Nephron (organoid): ENCODE measurements at regions not wholly inside any gene's neighbourhood (a gene's known extent, or its start where the extent isn't known, plus 50 kb on each side); places are given as distances from the start of the nearest gene placed in this dataset.
"Not testable (repeated sequence)": the region's sequence is repeated elsewhere in the genome, so short reads cannot be mapped to it uniquely, and the experiment has no call there.

ENCODE experiments used
- H3K27ac Mint-ChIP-seq, 3 experiments: 2 replicates each; pipeline ENCODE4 v1.8.0; 2020; ENCODE audit warnings: mixed read lengths in 3 of 3, mild to moderate bottlenecking in 2 of 3, moderate library complexity in 1 of 3
- H3K27me3 Mint-ChIP-seq: 2 replicates; pipeline ENCODE4 v1.8.0; 2021; ENCODE audit warnings: low read depth, mild to moderate bottlenecking, moderate library complexity, mixed read lengths
- H3K36me3 Mint-ChIP-seq: 2 replicates; pipeline ENCODE4 v1.8.0; 2020; ENCODE audit warnings: low read depth, mixed read lengths
- H3K4me1 Mint-ChIP-seq: 2 replicates; pipeline ENCODE4 v1.8.0; 2020; ENCODE audit warnings: mixed read lengths
- H3K4me3 Mint-ChIP-seq, 3 experiments: 2 replicates each; pipeline ENCODE4 v1.8.0; 2020; ENCODE audit warnings: mild to moderate bottlenecking in 3 of 3, mixed read lengths in 3 of 3, moderate library complexity in 2 of 3
- H3K9me3 Mint-ChIP-seq: 2 replicates; pipeline ENCODE4 v1.8.0; 2020; ENCODE audit warnings: mixed read lengths
- TF ChIP-seq, protein P1 (sequence below), 3 experiments: fragments of 200-600 bp; sonication (generic); IDR thresholded peaks; one replicate each; pipeline ENCODE4 v1.5.0; 2021; ENCODE audit warnings: antibody characterized with exemption in 3 of 3; ENCODE audit not compliant: unreplicated experiment in 3 of 3

DNA sequence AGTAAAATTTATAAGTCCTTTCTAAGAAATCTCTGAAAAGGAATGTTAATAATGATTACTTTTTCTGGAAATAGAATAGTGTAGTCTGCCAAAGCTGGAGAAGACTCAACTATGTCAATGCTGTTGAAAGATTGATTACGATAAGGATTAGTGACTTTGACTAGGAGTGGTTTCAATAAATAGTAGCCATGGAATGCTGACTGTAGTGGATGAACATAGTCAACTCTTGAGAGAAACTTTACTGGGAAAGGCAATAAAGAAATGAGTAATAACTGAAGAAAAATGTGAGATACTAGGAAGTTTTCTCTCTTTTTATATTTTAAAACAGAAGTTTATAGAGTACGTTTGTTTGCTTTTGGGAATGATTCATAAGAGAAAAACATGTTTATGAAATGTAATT is 105.0 kb upstream of the CDK13 start:
- H3K4me3 Mint-ChIP-seq, result no peak overlapping the region

DNA sequence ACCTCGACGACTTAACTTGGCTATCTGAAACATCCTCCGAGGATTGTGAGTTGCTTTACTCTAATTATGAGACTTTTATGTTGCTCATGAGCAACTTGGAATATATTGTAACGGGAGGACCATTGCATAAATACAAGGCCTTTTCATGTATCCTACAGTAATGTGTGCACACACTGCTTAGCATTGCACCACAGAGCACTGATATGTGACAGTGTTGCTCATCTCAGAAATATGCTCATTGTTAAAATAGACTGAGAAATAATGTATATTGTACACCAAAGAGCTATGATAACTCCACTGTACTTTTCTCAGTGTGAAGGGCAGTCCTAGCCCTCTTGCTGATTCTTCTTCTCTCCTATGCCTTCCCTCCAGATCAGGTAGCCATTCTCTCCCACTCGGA is 102.8 kb upstream of the CDK13 start:
- H3K27me3 Mint-ChIP-seq, result no peaks in the 10 kb centered on the region
- H3K27ac Mint-ChIP-seq, result no peak overlapping the region
- H3K4me3 Mint-ChIP-seq, result no peak overlapping the region
- no peaks in the 10 kb centered on the region for H3K4me1 Mint-ChIP-seq
- no peaks in the 10 kb centered on the region for H3K9me3 Mint-ChIP-seq
- TF ChIP-seq, protein P1, sequence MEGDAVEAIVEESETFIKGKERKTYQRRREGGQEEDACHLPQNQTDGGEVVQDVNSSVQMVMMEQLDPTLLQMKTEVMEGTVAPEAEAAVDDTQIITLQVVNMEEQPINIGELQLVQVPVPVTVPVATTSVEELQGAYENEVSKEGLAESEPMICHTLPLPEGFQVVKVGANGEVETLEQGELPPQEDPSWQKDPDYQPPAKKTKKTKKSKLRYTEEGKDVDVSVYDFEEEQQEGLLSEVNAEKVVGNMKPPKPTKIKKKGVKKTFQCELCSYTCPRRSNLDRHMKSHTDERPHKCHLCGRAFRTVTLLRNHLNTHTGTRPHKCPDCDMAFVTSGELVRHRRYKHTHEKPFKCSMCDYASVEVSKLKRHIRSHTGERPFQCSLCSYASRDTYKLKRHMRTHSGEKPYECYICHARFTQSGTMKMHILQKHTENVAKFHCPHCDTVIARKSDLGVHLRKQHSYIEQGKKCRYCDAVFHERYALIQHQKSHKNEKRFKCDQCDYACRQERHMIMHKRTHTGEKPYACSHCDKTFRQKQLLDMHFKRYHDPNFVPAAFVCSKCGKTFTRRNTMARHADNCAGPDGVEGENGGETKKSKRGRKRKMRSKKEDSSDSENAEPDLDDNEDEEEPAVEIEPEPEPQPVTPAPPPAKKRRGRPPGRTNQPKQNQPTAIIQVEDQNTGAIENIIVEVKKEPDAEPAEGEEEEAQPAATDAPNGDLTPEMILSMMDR (IDR thresholded peaks at IDR 0.05; ENCODE audit: unreplicated experiment in 3 of 3), result no peak
- H3K36me3 Mint-ChIP-seq, result no peaks in the 10 kb centered on the region

More for the DNA sequence above, 105.0 kb upstream of the CDK13 start:
- no peak overlapping the region for H3K27ac Mint-ChIP-seq
- H3K36me3 Mint-ChIP-seq, result no peaks in the 10 kb centered on the region
- H3K4me1 Mint-ChIP-seq, result no peaks in the 10 kb centered on the region
- H3K9me3 Mint-ChIP-seq, result no peaks in the 10 kb centered on the region
- H3K27me3 Mint-ChIP-seq, result no peaks in the 10 kb centered on the region
- TF ChIP-seq, protein P1 (IDR thresholded peaks at IDR 0.05; ENCODE audit: unreplicated experiment in 3 of 3), result no peak

DNA sequence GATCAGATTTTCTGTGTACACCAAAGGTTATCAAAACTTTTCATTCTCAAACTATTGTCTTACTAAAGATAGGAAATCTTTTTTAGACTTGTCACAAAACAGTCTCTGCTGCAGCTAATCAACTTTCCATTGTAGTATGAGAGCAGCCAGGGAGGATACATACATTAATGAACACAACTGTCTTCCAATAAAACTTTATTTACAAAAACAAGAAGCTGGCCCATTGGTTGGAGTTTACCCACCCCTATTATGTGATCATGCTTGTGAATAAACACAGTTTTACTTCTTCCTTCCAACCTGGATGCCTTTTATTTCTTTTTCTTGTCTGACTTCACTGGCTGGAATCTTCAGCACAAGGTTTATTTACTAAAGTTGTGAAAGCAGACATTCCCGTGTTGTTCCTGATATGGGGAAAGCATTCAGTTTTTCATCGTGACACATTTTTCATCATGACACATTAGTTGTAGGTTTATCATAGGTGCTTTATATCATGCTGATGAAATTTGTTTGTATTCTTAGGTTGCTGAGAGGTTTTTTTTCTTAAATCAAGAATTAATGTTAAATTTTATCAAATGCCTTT is 98.5 kb upstream of the CDK13 start:
- TF ChIP-seq, protein P1 (IDR thresholded peaks at IDR 0.05; ENCODE audit: unreplicated experiment in 3 of 3), result no peak
- no peak overlapping the region for H3K27ac Mint-ChIP-seq
- H3K4me1 Mint-ChIP-seq, result no peaks in the 10 kb centered on the region
- peaks cover 2% of the 10 kb centered on the region for H3K9me3 Mint-ChIP-seq
- no peaks in the 10 kb centered on the region for H3K27me3 Mint-ChIP-seq
- H3K36me3 Mint-ChIP-seq, result no peaks in the 10 kb centered on the region
- H3K4me3 Mint-ChIP-seq, result no peak overlapping the region

DNA sequence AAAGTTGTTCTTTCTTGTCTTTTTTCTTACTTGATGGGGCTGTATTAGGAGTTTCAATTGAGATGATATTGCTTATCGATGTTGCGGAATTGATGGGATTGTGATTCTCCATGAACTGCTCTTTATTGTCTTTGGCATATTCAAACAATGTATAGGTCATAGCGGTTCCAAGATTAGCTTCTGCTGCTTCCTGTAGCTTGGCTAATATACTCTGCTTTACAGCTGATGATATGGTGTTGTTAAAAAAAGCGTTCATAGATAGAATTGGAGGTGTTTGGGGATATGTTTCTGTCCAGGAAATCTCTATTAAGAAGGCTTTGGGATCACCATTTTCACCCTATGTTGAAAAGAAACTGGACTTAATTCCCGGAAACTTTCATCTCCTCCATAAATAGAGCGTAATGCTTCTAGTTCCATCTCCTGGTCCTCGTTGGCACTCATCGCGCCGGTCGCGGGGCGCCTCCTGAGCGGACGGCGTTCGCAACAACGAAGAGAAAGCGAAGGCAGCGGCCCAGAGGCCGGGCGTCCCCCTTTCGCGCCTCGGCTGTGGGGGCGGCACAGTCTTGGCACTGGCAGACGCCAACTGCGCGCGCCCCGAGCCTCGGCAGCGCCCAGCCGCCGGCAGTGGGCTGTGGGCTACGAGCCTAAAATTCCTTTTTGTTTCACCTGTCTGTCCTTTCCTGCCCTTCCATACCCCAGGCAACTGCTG is 95.3 kb upstream of the CDK13 start:
- H3K36me3 Mint-ChIP-seq, H3K4me3 Mint-ChIP-seq, H3K27ac Mint-ChIP-seq, H3K27me3 Mint-ChIP-seq, H3K9me3 Mint-ChIP-seq, H3K4me1 Mint-ChIP-seq: not testable (repeated sequence)

DNA sequence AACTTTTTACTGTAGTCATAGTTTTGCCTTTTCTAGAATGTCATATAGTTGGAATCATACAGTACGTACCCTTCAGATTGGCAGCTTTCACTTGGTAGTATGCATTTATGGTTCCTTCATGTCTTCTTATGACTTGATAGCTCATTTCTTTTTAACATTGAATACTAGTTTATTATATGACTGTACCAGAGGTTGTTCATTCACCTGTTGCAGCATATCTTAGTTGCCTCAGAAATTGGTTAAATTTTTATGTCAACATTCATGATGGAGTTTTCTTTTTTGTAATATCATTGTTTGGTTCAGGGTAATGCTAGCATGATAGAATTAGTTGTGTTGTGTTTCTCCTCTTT is 94.8 kb upstream of the CDK13 start:
- H3K4me1 Mint-ChIP-seq, result no peaks in the 10 kb centered on the region
- no peaks in the 10 kb centered on the region for H3K27me3 Mint-ChIP-seq
- H3K27ac Mint-ChIP-seq, result no peak overlapping the region
- H3K4me3 Mint-ChIP-seq, result no peak overlapping the region
- H3K9me3 Mint-ChIP-seq, result peaks cover 2% of the 10 kb centered on the region
- no peaks in the 10 kb centered on the region for H3K36me3 Mint-ChIP-seq
- TF ChIP-seq, protein P1 (IDR thresholded peaks at IDR 0.05; ENCODE audit: unreplicated experiment in 3 of 3), result no peak

DNA sequence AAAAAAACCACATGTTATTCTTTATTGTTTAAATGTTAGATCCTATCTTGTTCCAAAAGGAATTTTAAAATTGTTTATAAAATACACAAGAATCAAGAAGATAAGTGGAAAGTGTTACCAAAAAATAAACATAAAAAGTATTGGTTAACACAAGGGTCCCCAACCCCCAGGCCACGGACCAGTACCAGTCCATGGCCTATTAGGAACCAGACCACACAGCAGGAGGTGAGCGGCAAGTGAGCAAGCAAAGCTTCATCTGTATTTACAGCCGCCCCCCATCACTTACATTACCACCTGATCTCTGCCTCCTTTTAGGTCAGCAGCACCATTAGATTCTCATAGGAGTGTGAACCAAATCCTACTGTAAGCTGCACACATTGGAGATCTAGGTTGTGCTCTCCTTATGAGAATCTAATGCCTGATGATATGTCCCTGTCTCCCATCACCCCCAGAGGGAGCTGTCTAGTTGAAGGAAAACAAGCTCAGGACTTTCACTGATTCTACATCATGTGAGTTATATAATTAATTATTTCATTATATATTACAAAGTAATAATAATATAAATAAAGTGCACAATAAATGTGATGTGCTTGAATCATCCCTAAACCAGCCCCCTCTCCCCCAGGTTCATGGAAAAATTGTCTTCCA is 86.3 kb upstream of the CDK13 start:
- not testable (repeated sequence) for H3K36me3 Mint-ChIP-seq, H3K4me3 Mint-ChIP-seq, H3K27ac Mint-ChIP-seq, H3K9me3 Mint-ChIP-seq, H3K27me3 Mint-ChIP-seq, H3K4me1 Mint-ChIP-seq

DNA sequence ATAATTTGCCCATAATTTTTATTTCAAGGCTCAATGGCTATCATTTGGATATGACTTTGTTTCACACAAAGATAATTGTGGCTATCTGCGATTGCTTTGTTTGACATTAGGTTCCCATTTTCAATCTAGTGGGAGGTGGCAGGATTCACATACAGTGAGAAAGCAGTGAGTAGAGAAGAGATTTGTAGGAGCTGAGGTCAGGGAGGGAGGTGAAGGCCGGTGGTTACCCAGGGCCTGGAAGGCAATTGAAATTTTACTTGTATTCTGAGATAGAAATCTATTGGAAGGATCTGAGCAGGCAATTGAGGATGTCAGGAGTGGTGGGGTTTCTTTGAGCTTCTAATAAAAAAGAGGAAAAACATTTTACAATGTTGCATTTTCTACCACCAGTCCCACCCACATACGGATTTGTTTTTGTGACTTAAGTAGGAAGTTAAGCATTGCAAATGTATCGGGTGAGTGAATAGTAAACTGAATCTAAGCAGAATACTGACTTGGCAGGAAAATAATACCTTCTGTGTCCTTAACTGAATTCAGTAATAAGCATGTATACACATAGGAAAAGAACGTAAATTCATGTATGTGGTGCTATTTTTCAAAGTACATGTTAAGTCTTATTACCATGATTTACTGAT is 80.1 kb upstream of the CDK13 start:
- H3K9me3 Mint-ChIP-seq, H3K27ac Mint-ChIP-seq, H3K4me3 Mint-ChIP-seq, H3K36me3 Mint-ChIP-seq, H3K27me3 Mint-ChIP-seq, H3K4me1 Mint-ChIP-seq: not testable (repeated sequence)

DNA sequence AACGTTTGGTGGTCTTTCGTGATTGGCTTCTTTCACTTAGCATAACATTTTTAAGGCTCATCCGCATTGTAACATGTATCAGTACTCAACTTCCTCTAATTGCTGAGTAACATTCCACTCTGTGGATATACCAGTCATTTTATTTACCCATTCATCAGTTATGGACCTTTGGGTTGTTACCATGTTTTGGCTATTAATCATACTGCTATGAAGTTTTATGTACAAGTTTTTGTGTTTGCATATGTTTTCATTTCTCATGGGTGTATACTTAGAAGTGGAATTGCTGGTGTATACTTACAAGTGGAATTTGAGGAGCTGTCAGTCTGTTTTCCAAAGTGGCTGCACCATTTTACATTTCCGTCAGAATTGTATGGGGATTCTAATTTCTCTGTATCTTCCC is 78.4 kb upstream of the CDK13 start:
- not testable (repeated sequence) for H3K36me3 Mint-ChIP-seq, H3K4me3 Mint-ChIP-seq, H3K27ac Mint-ChIP-seq, H3K9me3 Mint-ChIP-seq, H3K4me1 Mint-ChIP-seq, H3K27me3 Mint-ChIP-seq
